H9 (cell line): ENCODE measurements at regions not wholly inside any gene's neighbourhood (a gene's known extent, or its start where the extent isn't known, plus 50 kb on each side); places are given as distances from the start of the nearest gene placed in this dataset.

Experiments
- DNase-seq: peaks from one replicate; pipeline ENCODE4 v3.0.0-alpha.2; 2017
- H2AFZ ChIP-seq: one replicate; pipeline ENCODE4 v1.6.1; 2013; ENCODE audit warnings: mild to moderate bottlenecking, low read length, control low read depth, moderate library complexity
- H2AK5ac ChIP-seq: 2 replicates; pipeline ENCODE4 v1.6.1; 2013; ENCODE audit warnings: low read length, control low read depth, mixed read lengths; ENCODE audit not compliant: insufficient read length
- H2BK120ac ChIP-seq: one replicate; pipeline ENCODE4 v1.6.1; 2013; ENCODE audit warnings: low read depth, mild to moderate bottlenecking, low read length, control low read depth, inconsistent platforms; ENCODE audit not compliant: poor library complexity, severe bottlenecking
- H2BK12ac ChIP-seq: 2 replicates; pipeline ENCODE4 v1.6.1; 2013; ENCODE audit warnings: low read length, control low read depth, mixed read lengths, low read depth; ENCODE audit not compliant: insufficient read length
- H2BK15ac ChIP-seq: 2 replicates; pipeline ENCODE4 v1.6.1; 2013; ENCODE audit warnings: low read depth, low read length, control low read depth
- H2BK20ac ChIP-seq: one replicate; pipeline ENCODE4 v1.6.1; 2013; ENCODE audit warnings: low read depth, mild to moderate bottlenecking, low read length, control low read depth, inconsistent platforms; ENCODE audit not compliant: poor library complexity, severe bottlenecking
- H2BK5ac ChIP-seq: 2 replicates; pipeline ENCODE4 v1.6.1; 2013; ENCODE audit warnings: low read length, control low read depth, mixed read lengths; ENCODE audit not compliant: insufficient read length
- H3K14ac ChIP-seq: 2 replicates; pipeline ENCODE4 v1.6.1; 2013; ENCODE audit warnings: low read length, control low read depth; ENCODE audit not compliant: insufficient read depth
- H3K18ac ChIP-seq: 2 replicates; pipeline ENCODE4 v1.6.1; 2013; ENCODE audit warnings: low read depth, mild to moderate bottlenecking, mixed read lengths, low read length, control low read depth; ENCODE audit not compliant: insufficient read length
- H3K23ac ChIP-seq: 2 replicates; pipeline ENCODE4 v1.6.1; 2013; ENCODE audit warnings: low read length, control low read depth, mixed read lengths, low read depth; ENCODE audit not compliant: insufficient read length
- H3K23me2 ChIP-seq: 2 replicates; pipeline ENCODE4 v1.6.1; 2013; ENCODE audit warnings: low read depth, mild to moderate bottlenecking, mixed read lengths, low read length, control low read depth; ENCODE audit not compliant: insufficient read length, poor library complexity, severe bottlenecking
- H3K27ac ChIP-seq: 2 replicates; pipeline ENCODE4 v1.5.1; 2013; ENCODE audit warnings: low read length, control low read depth, mixed read lengths, low read depth; ENCODE audit not compliant: insufficient read length
- H3K27me3 ChIP-seq: 2 replicates; pipeline ENCODE4 v1.6.1; 2013; ENCODE audit warnings: low read length, control low read depth, inconsistent platforms; ENCODE audit not compliant: insufficient read depth
- H3K4ac ChIP-seq: 2 replicates; pipeline ENCODE4 v1.6.1; 2013; ENCODE audit warnings: low read depth, mild to moderate bottlenecking, control low read depth, inconsistent platforms, low read length, moderate library complexity
- H3K4me1 ChIP-seq: 2 replicates; pipeline ENCODE4 v1.6.1; 2013; ENCODE audit warnings: low read length, control low read depth, inconsistent platforms; ENCODE audit not compliant: insufficient read depth
- H3K4me2 ChIP-seq: 2 replicates; pipeline ENCODE4 v1.6.1; 2013; ENCODE audit warnings: low read length, control low read depth, mixed read lengths; ENCODE audit not compliant: insufficient read length, insufficient read depth
- H3K56ac ChIP-seq: 2 replicates; pipeline ENCODE4 v1.6.1; 2013; ENCODE audit warnings: low read depth, mild to moderate bottlenecking, mixed read lengths, low read length, control low read depth; ENCODE audit not compliant: insufficient read length
- H3K79me1 ChIP-seq: 2 replicates; pipeline ENCODE4 v1.6.1; 2013; ENCODE audit warnings: low read depth, mild to moderate bottlenecking, moderate library complexity, low read length, control low read depth, inconsistent platforms; ENCODE audit not compliant: insufficient read depth, poor library complexity, severe bottlenecking
- H3K79me2 ChIP-seq: 2 replicates; pipeline ENCODE4 v1.6.1; 2013; ENCODE audit warnings: low read length, control low read depth, inconsistent platforms; ENCODE audit not compliant: insufficient read depth
- H3K9ac ChIP-seq: 2 replicates; pipeline ENCODE4 v1.6.1; 2013; ENCODE audit warnings: low read length, control low read depth, mixed read lengths; ENCODE audit not compliant: insufficient read length; ENCODE audit errors: extremely low read depth
- H3K9me3 ChIP-seq: one replicate; pipeline ENCODE4 v1.6.1; 2013; ENCODE audit warnings: low read depth, low read length, inconsistent platforms; ENCODE audit not compliant: control insufficient read depth
- H3T11ph ChIP-seq: one replicate; pipeline ENCODE4 v1.6.1; 2013; ENCODE audit warnings: mild to moderate bottlenecking, low read length, control low read depth, inconsistent platforms
- H4K20me1 ChIP-seq: one replicate; pipeline ENCODE4 v1.6.1; 2013; ENCODE audit not compliant: control insufficient read depth, insufficient read length, insufficient read depth
- H4K5ac ChIP-seq: 2 replicates; pipeline ENCODE4 v1.6.1; 2013; ENCODE audit warnings: low read depth, mild to moderate bottlenecking, mixed read lengths, low read length, control low read depth; ENCODE audit not compliant: insufficient read length
- H4K8ac ChIP-seq: replicated peaks from 2 replicates; pipeline ENCODE4 v1.6.1; 2013; ENCODE audit warnings: low read length, control low read depth, mixed read lengths, low read depth; ENCODE audit not compliant: insufficient read length
- H4K91ac ChIP-seq: 2 replicates; pipeline ENCODE4 v1.6.1; 2013; ENCODE audit warnings: low read depth, mild to moderate bottlenecking, moderate library complexity, mixed read lengths, low read length, control low read depth; ENCODE audit not compliant: insufficient read length
- H3K27ac Mint-ChIP-seq, 3 experiments: 2 replicates in 2 of 3; 3 replicates in 1 of 3; pipeline ENCODE4 v1.8.0; 2020 to 2021; ENCODE audit warnings: mixed read lengths in 3 of 3, mild to moderate bottlenecking in 1 of 3, moderate library complexity in 1 of 3
- H3K27me3 Mint-ChIP-seq: 2 replicates; pipeline ENCODE4 v1.8.0; 2021; ENCODE audit warnings: low read depth, mild to moderate bottlenecking, moderate library complexity, mixed read lengths
- H3K36me3 Mint-ChIP-seq, 3 experiments: 2 replicates in 2 of 3; 3 replicates in 1 of 3; pipeline ENCODE4 v1.8.0; 2020 to 2021; ENCODE audit warnings: low read depth in 3 of 3, mixed read lengths in 3 of 3; ENCODE audit not compliant: insufficient read depth in 1 of 3
- H3K4me1 Mint-ChIP-seq, 2 experiments: 2 replicates each; pipeline ENCODE4 v1.8.0; 2020; ENCODE audit warnings: mixed read lengths in 2 of 2
- H3K4me3 Mint-ChIP-seq, 2 experiments: 2 replicates in 1 of 2; 3 replicates in 1 of 2; pipeline ENCODE4 v1.8.0; 2020 to 2021; ENCODE audit warnings: mild to moderate bottlenecking in 2 of 2, mixed read lengths in 2 of 2, moderate library complexity in 1 of 2
- H3K9me3 Mint-ChIP-seq, 2 experiments: 2 replicates in 1 of 2; 3 replicates in 1 of 2; pipeline ENCODE4 v1.8.0; 2020; ENCODE audit warnings: mild to moderate bottlenecking in 2 of 2, mixed read lengths in 2 of 2, moderate library complexity in 1 of 2
- WGBS: extraction: QIAGEN DNeasy Blood & Tissue Kit; methylation state at CpG from one replicate; pipeline ENCODE4 v1.1.7; 2013; ENCODE audit warnings: missing lambda C conversion rate, low lambda C conversion rate, mixed read lengths; ENCODE audit not compliant: insufficient read length; ENCODE audit errors: extremely low coverage; 5-methylcytosine and 5-hydroxymethylcytosine counted together
- TF ChIP-seq, protein P1 (sequence below): fragments of 200-600 bp; sonication (generic); conservative IDR thresholded peaks from 3 replicates; pipeline ENCODE4 v1.8.0; 2021; ENCODE audit warnings: antibody characterized with exemption, mild to moderate bottlenecking

GRCh38 chr10:91150631-91151030 is 69.8 kb upstream of the PCGF5 start:
- no peak overlapping the region for H2BK12ac ChIP-seq
- no peaks in the 10 kb centered on the region for H3K9me3 ChIP-seq
- no peak overlapping the region for H3K27ac Mint-ChIP-seq
- no peak overlapping the region for H4K91ac ChIP-seq
- H4K8ac ChIP-seq = no peak overlapping the region
- no peak overlapping the region for H3K27ac ChIP-seq
- H3T11ph ChIP-seq = no peak overlapping the region
- H3K36me3 Mint-ChIP-seq = no peaks in the 10 kb centered on the region
- no peaks in the 10 kb centered on the region for H3K79me1 ChIP-seq
- no peak overlapping the region for H2AFZ ChIP-seq
- no peak overlapping the region for H3K4ac ChIP-seq
- no peak overlapping the region for H3K4me3 Mint-ChIP-seq
- H3K23me2 ChIP-seq = no peaks in the 10 kb centered on the region
- H2BK20ac ChIP-seq = no peak overlapping the region
- no peaks in the 10 kb centered on the region for H3K27me3 ChIP-seq
- no peak for DNase-seq
- TF ChIP-seq, protein P1, sequence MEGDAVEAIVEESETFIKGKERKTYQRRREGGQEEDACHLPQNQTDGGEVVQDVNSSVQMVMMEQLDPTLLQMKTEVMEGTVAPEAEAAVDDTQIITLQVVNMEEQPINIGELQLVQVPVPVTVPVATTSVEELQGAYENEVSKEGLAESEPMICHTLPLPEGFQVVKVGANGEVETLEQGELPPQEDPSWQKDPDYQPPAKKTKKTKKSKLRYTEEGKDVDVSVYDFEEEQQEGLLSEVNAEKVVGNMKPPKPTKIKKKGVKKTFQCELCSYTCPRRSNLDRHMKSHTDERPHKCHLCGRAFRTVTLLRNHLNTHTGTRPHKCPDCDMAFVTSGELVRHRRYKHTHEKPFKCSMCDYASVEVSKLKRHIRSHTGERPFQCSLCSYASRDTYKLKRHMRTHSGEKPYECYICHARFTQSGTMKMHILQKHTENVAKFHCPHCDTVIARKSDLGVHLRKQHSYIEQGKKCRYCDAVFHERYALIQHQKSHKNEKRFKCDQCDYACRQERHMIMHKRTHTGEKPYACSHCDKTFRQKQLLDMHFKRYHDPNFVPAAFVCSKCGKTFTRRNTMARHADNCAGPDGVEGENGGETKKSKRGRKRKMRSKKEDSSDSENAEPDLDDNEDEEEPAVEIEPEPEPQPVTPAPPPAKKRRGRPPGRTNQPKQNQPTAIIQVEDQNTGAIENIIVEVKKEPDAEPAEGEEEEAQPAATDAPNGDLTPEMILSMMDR = no peak
- no peak overlapping the region for H2BK5ac ChIP-seq
- no peaks in the 10 kb centered on the region for H3K9me3 Mint-ChIP-seq
- no peak overlapping the region for H2BK15ac ChIP-seq
- H4K5ac ChIP-seq = no peak overlapping the region
- H3K27me3 Mint-ChIP-seq = peaks cover 36% of the 10 kb centered on the region
- H3K79me2 ChIP-seq = no peaks in the 10 kb centered on the region
- no peak overlapping the region for H3K23ac ChIP-seq
- no peak overlapping the region for H2BK120ac ChIP-seq
- no peak overlapping the region for H3K14ac ChIP-seq
- no peaks in the 10 kb centered on the region for H3K4me1 ChIP-seq
- H3K56ac ChIP-seq = no peak overlapping the region
- no peak overlapping the region for H2AK5ac ChIP-seq
- peaks cover 4 to 6% of the 10 kb centered on the region in 2 experiments; a peak in 3 of 4 replicates for H3K4me1 Mint-ChIP-seq
- H4K20me1 ChIP-seq = no peaks in the 10 kb centered on the region
- H3K18ac ChIP-seq = no peak overlapping the region
- no peak overlapping the region for H3K9ac ChIP-seq
- no CpG with 5 or more reads among the region's 3 CpGs for WGBS
- no peak overlapping the region for H3K4me2 ChIP-seq
